Spleen (tissue), 7 donors: ENCODE measurements at regions not wholly inside any gene's neighbourhood (a gene's known extent, or its start where the extent isn't known, plus 50 kb on each side); places are given as distances from the start of the nearest gene placed in this dataset.

ENCODE experiments used
- POLR2A ChIP-seq, 3 donors: fragments of 450-650 bp; IDR thresholded peaks; one replicate each; pipeline ENCODE4 v1.5.1; 2017; ENCODE audit warnings: antibody characterized with exemption in 3 of 3, mild to moderate bottlenecking in 1 of 3
- TF ChIP-seq, protein P1 (sequence below), 11 experiments: fragments of 200-600 bp in 7 of 11; fragments of 450-650 bp in 4 of 11; sonication (generic) in 4 of 11; IDR thresholded peaks in 8 of 11; conservative IDR thresholded peaks in 3 of 11; 1 replicate in 7 of 11; 2 replicates in 4 of 11; pipeline versions ENCODE4 v1.4.0 to v1.8.0; 2016 to 2021; ENCODE audit warnings: antibody characterized with exemption in 11 of 11, inconsistent platforms in 4 of 11, mild to moderate bottlenecking in 1 of 11
- donor health status: DM: no; HTN: no; CAD: no; lungs with moderate emphysema.
- donor health status: DM: no; HTN: no; CAD: no.
- donor health status: DM: no; HTN: no; CAD: no.

DNA sequence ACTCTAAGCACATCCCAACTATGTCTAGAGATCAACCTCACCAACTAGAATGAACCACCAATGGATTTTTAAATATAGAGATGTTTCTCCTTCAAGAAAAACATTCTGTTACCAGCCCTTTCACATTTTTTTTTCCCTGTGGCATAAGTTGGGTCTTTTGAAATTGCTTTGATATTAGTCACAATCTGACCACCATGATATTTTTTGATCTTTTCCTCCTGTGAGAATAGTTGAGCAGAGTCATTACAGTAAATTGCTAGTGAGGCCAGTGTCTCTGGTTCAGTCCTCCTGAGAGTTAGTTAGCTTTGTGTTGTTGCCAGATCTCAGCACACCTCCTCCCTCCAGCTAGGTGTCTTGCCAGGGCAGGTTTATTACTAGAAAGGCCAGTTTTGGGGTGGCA is 79.7 kb upstream of the MYLIP start:
- TF ChIP-seq, protein P1, sequence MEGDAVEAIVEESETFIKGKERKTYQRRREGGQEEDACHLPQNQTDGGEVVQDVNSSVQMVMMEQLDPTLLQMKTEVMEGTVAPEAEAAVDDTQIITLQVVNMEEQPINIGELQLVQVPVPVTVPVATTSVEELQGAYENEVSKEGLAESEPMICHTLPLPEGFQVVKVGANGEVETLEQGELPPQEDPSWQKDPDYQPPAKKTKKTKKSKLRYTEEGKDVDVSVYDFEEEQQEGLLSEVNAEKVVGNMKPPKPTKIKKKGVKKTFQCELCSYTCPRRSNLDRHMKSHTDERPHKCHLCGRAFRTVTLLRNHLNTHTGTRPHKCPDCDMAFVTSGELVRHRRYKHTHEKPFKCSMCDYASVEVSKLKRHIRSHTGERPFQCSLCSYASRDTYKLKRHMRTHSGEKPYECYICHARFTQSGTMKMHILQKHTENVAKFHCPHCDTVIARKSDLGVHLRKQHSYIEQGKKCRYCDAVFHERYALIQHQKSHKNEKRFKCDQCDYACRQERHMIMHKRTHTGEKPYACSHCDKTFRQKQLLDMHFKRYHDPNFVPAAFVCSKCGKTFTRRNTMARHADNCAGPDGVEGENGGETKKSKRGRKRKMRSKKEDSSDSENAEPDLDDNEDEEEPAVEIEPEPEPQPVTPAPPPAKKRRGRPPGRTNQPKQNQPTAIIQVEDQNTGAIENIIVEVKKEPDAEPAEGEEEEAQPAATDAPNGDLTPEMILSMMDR (IDR thresholded peaks at IDR 0.05 in 8 of 11, conservative IDR thresholded peaks at IDR 0.05 in 3 of 11): no peak
- no peak for TF ChIP-seq POLR2A (IDR thresholded peaks at IDR 0.05)
